ENCODE measurements at regions not wholly inside any gene's neighbourhood (a gene's known extent, or its start where the extent isn't known, plus 50 kb on each side); places are given as distances from the start of the nearest gene placed in this dataset.

GRCh38 chr21:38121888-38122720, 134.7 kb upstream of the KCNJ15 start:
- DNase-seq (ENCODE audit: low spot score) = no peak
- in situ Hi-C loops (cut with MboI; ENCODE audit: low sequenced_read_pairs, unreplicated experiment) = no loop called here
- no peak for TF ChIP-seq CTCF (IDR thresholded peaks at IDR 0.05; ENCODE audit: borderline replicate concordance, control extremely low read depth, extremely low read depth, insufficient read depth, missing control alignments)

GRCh38 chr21:38123626-38124025, 133.2 kb upstream of the KCNJ15 start:
- TF ChIP-seq CTCF (IDR thresholded peaks at IDR 0.05; ENCODE audit: borderline replicate concordance, control extremely low read depth, extremely low read depth, insufficient read depth, missing control alignments) = no peak
- DNase-seq (ENCODE audit: low spot score) = no peak
- in situ Hi-C loops (cut with MboI; ENCODE audit: low sequenced_read_pairs, unreplicated experiment) = no loop called here

- TF ChIP-seq CTCF (IDR thresholded peaks at IDR 0.05; ENCODE audit: borderline replicate concordance, control extremely low read depth, extremely low read depth, insufficient read depth, missing control alignments) = peak; percentile 56
- in situ Hi-C loops (cut with MboI; ENCODE audit: low sequenced_read_pairs, unreplicated experiment) = loop anchor here (25.0 kb wide), 1 partner anchor 414 kb away; no protein-coding TSS in a partner anchor
- DNase-seq (ENCODE audit: low spot score) = peak; percentile 39
Measured at GRCh38 chr21:38126666-38127303, 130.0 kb upstream of the KCNJ15 start.

GRCh38 chr21:38129711-38130110, 127.1 kb upstream of the KCNJ15 start:
- DNase-seq (ENCODE audit: low spot score) = no peak
- TF ChIP-seq CTCF (IDR thresholded peaks at IDR 0.05; ENCODE audit: borderline replicate concordance, control extremely low read depth, extremely low read depth, insufficient read depth, missing control alignments) = no peak
- in situ Hi-C loops (cut with MboI; ENCODE audit: low sequenced_read_pairs, unreplicated experiment) = loop anchor here (25.0 kb wide), 1 partner anchor 417 kb away; no protein-coding TSS in a partner anchor

- TF ChIP-seq CTCF (IDR thresholded peaks at IDR 0.05; ENCODE audit: borderline replicate concordance, control extremely low read depth, extremely low read depth, insufficient read depth, missing control alignments) = no peak
- DNase-seq (ENCODE audit: low spot score) = no peak
- in situ Hi-C loops (cut with MboI; ENCODE audit: low sequenced_read_pairs, unreplicated experiment) = loop anchor here (25.0 kb wide), 1 partner anchor 421 kb away; no protein-coding TSS in a partner anchor
Measured at GRCh38 chr21:38133240-38133639, 123.6 kb upstream of the KCNJ15 start.

- no peak for TF ChIP-seq CTCF (IDR thresholded peaks at IDR 0.05; ENCODE audit: borderline replicate concordance, control extremely low read depth, extremely low read depth, insufficient read depth, missing control alignments)
- no peak for DNase-seq (ENCODE audit: low spot score)
- in situ Hi-C loops (cut with MboI; ENCODE audit: low sequenced_read_pairs, unreplicated experiment) = loop anchor here (25.0 kb wide), 1 partner anchor 422 kb away; no protein-coding TSS in a partner anchor
Measured at GRCh38 chr21:38134084-38134873, 122.5 kb upstream of the KCNJ15 start.

All from GM13976 (cell line).